ENCODE measurements at regions not wholly inside any gene's neighbourhood (a gene's known extent, or its start where the extent isn't known, plus 50 kb on each side); places are given as distances from the start of the nearest gene placed in this dataset.

DNA sequence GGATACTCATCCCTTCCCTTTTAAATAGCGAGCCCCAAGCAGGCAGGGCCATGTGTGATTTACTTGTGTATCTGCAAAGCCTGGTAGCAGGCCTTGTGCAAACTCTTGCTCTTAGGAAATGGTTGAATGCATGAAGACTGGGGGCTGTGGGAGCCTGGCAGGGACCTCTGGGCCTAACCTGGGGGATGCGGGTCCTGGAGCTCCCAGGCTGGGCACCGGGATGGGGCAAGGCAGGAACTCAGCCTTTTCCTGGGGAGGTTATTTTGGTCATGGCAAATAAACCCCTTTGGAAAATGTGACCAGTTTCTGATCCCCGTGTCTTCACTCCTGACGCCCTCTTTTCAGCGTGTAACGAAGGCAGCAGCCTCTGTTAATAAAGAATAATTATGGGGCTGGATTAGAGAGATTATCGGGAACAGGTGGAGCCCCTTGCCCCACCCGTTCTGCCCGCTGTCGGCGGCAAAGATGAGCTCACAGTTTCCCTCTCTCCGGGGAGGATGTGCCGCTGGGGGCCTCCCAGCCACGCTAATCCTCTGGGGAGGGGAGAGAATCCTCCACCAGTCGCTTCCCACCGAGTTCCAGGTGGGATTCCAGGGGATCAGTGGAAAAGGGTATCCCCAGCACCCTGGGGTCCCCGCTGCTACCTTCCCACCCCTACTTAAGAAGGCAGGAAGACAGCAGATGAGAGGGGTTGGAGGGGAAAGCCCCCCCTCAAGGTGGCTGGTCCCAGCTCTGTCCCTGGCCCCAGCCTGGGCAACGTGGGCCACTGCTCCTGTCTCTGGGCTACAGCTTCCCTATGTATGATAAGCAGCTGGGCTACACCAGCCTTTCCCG, 69.7 kb upstream of the WNT4 start:
- H3K9me3 ChIP-seq, result no peaks in the 10 kb centered on the region
- DNase-seq, result no peak
- H3K4me1 ChIP-seq, result no peaks in the 10 kb centered on the region
- intact Hi-C loops (cut with DNase I; ENCODE audit: low total_unique reads), result no loop called here
- peaks cover 0 to 14% of the 10 kb centered on the region in 2 donors for H3K27me3 ChIP-seq
- no peak overlapping the region for H3K4me3 ChIP-seq
- TF ChIP-seq, protein P1, sequence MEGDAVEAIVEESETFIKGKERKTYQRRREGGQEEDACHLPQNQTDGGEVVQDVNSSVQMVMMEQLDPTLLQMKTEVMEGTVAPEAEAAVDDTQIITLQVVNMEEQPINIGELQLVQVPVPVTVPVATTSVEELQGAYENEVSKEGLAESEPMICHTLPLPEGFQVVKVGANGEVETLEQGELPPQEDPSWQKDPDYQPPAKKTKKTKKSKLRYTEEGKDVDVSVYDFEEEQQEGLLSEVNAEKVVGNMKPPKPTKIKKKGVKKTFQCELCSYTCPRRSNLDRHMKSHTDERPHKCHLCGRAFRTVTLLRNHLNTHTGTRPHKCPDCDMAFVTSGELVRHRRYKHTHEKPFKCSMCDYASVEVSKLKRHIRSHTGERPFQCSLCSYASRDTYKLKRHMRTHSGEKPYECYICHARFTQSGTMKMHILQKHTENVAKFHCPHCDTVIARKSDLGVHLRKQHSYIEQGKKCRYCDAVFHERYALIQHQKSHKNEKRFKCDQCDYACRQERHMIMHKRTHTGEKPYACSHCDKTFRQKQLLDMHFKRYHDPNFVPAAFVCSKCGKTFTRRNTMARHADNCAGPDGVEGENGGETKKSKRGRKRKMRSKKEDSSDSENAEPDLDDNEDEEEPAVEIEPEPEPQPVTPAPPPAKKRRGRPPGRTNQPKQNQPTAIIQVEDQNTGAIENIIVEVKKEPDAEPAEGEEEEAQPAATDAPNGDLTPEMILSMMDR (IDR thresholded peaks at IDR 0.05), result no peak
- no peak for TF ChIP-seq POLR2A (IDR thresholded peaks at IDR 0.05)
- no peaks in the 10 kb centered on the region for H3K36me3 ChIP-seq
- H3K27ac ChIP-seq, result no peak overlapping the region

DNA sequence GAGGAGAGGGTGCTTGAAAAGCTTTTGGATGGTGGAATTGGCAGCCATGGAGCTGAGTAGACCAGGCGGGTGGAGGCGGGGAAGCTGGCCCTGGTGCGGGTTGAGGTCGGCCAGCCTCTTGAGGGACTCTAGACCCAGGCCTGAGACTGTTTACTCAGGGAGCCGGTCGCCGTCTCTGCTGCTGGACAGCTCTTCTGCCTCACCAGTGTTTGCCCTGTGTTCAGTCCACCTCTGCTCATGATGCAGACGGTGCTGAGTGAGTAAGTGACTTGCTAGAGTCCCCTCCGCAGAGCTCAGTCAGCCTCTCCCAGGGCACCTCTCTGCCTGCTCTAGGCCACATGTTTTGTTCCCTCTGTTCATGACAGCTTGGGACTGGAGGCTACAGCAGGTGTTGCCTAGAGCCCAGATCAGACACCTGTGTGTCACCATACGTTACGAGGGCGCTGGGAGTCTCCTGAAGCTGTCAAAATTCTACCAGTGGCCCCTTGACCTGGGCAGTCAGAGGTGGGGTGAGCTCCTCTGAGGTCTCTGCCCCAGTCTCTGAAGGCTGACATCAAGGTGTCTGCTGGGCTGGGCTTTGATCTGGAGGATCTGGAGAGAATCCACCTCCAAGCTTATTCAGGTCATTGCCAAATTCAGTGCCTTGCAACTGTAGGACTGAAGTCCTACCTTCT, 73.5 kb upstream of the WNT4 start:
- peaks cover 0 to 6% of the 10 kb centered on the region in 2 donors for H3K27me3 ChIP-seq
- no peak for DNase-seq
- H3K27ac ChIP-seq, result no peak overlapping the region

DNA sequence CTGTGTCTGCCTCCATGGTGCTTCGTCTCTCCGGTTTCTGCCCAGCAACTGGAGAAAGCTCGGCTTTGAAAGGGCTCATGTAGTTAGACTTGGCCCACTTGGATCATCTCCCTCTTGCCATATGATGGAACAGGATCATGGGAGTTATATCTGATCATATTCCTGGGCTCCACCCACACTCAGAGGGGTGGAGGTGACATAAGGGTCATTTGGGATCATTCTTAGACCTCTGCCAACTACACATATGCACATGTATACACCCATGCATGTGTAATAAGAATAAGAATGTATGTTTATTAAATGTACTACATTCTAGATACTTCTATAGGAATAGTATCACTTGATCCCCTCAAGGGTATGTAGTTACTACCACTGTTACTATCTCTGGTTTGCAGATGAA, 74.1 kb upstream of the WNT4 start:
- no peak for TF ChIP-seq POLR2A (IDR thresholded peaks at IDR 0.05)
- TF ChIP-seq, protein P1 (IDR thresholded peaks at IDR 0.05), result no peak
- no peak for DNase-seq
- Histone ChIP-seq H3K9me3 (no peaks in the 10 kb centered on the region), H3K4me3 (no peak overlapping the region), H3K4me1 (no peaks in the 10 kb centered on the region), H3K27ac (no peak overlapping the region), H3K27me3 (peaks cover 0 to 6% of the 10 kb centered on the region in 2 donors), H3K36me3 (no peaks in the 10 kb centered on the region)
- intact Hi-C loops (cut with DNase I; ENCODE audit: low total_unique reads), result no loop called here

More for the DNA sequence above, 73.5 kb upstream of the WNT4 start:
- Histone ChIP-seq H3K4me1 (no peaks in the 10 kb centered on the region), H3K4me3 (no peak overlapping the region), H3K36me3 (no peaks in the 10 kb centered on the region), H3K9me3 (no peaks in the 10 kb centered on the region)
- TF ChIP-seq, protein P1 (IDR thresholded peaks at IDR 0.05), result no peak
- no peak for TF ChIP-seq POLR2A (IDR thresholded peaks at IDR 0.05)
- intact Hi-C loops (cut with DNase I; ENCODE audit: low total_unique reads), result no loop called here

DNA sequence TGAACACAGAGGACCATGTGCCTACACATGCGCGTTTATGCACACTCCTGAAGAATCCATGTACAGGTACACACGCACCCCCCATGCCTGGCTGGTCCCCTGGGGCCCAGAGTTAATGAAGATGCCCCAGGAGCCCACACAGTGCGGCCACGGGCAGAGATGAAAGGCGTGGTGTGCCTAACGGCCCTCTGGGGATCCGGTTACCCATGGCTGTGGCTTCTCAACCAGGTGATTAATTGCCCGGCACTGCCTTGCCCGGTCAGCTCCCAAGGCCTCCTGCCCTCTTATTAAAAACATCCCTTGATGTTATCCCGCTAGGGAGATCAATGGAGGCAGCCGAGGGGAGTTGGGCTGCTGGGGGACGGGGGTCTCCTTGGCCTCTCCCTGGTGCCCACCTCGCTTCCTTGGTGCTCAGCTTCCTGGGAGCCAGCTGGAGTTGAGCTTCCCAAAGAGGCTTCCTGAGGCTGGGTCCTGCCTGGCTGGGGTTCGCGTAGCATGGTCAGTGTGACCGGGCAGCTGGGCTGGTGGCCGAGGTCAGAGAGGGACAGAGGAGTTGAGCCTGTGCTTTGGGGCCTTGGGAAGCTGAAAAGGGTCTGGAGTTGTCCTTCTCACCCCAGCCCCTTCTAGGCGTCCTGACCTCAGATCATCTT, 75.0 kb upstream of the WNT4 start:
- no peaks in the 10 kb centered on the region for H3K4me1 ChIP-seq
- H3K9me3 ChIP-seq, result no peaks in the 10 kb centered on the region
- DNase-seq, result no peak
- intact Hi-C loops (cut with DNase I; ENCODE audit: low total_unique reads), result no loop called here
- H3K4me3 ChIP-seq, result no peak overlapping the region
- H3K27ac ChIP-seq, result no peak overlapping the region
- TF ChIP-seq POLR2A (IDR thresholded peaks at IDR 0.05), result no peak
- TF ChIP-seq, protein P1 (IDR thresholded peaks at IDR 0.05), result no peak
- peaks cover 0 to 6% of the 10 kb centered on the region in 2 donors for H3K27me3 ChIP-seq
- no peaks in the 10 kb centered on the region for H3K36me3 ChIP-seq

All from uterus (tissue), 3 donors.